HCT116 (cell line): ENCODE measurements at regions not wholly inside any gene's neighbourhood (a gene's known extent, or its start where the extent isn't known, plus 50 kb on each side); places are given as distances from the start of the nearest gene placed in this dataset.

Source experiments
- POLR2A ChIP-seq: IDR thresholded peaks from 2 replicates; pipeline ENCODE4 v1.7.0; 2011; ENCODE audit warnings: borderline replicate concordance; ENCODE audit not compliant: insufficient read depth, insufficient read length; ENCODE audit errors: extremely low read depth
- RAD21 ChIP-seq: IDR thresholded peaks from 2 replicates; pipeline ENCODE4 v1.6.1; 2012; ENCODE audit warnings: low read depth, mild to moderate bottlenecking
- REST ChIP-seq: IDR thresholded peaks from 2 replicates; pipeline ENCODE4 v1.6.1; 2012; ENCODE audit warnings: low read depth
- ZFX ChIP-seq: fragments of 450-650 bp; IDR thresholded peaks from 2 replicates; pipeline ENCODE4 v1.6.1; 2017

GRCh38 chr4:89398644-89399043 lies 91.0 kb upstream of the GPRIN3 start:
- TF ChIP-seq REST (no peak), POLR2A (no peak), ZFX (no peak), RAD21 (no peak)
